Dermis microvascular lymphatic vessel endothelial cell (primary cell): ENCODE measurements at regions not wholly inside any gene's neighbourhood (a gene's known extent, or its start where the extent isn't known, plus 50 kb on each side); places are given as distances from the start of the nearest gene placed in this dataset.
A peak's percentile ranks its signal among the peaks of the same experiment; 100 is the strongest.

Experiments used
- DNase-seq, 2 donors: peaks; one replicate each; pipeline versions ENCODE4 v3.0.0 to v3.0.0-alpha.2; 2010; ENCODE audit warnings: low read depth in 2 of 2

DNA sequence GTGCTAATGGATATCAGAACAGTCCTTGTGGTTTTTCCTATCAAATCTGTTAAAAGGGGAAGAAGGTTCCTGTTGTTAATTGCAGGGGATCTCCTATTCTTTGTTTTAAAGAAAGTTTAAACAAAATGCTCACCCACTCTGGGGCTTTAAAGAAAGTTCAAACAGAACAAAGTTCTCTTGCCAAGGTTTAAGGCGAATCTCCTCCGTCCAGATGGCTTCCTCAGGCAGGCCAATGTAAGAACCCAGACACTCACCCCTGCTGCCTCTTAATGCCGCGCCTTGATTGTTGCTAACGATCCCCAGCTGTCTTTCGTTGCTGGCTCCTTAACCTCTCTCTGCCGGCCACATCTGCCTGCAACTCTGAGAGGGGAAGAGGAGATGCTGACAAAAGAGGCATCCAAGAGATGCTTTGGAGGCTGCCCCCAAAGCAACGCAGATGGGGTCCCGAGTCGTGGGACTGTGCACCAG is 235.0 kb upstream of the PRDM1 start:
- no peak for DNase-seq

DNA sequence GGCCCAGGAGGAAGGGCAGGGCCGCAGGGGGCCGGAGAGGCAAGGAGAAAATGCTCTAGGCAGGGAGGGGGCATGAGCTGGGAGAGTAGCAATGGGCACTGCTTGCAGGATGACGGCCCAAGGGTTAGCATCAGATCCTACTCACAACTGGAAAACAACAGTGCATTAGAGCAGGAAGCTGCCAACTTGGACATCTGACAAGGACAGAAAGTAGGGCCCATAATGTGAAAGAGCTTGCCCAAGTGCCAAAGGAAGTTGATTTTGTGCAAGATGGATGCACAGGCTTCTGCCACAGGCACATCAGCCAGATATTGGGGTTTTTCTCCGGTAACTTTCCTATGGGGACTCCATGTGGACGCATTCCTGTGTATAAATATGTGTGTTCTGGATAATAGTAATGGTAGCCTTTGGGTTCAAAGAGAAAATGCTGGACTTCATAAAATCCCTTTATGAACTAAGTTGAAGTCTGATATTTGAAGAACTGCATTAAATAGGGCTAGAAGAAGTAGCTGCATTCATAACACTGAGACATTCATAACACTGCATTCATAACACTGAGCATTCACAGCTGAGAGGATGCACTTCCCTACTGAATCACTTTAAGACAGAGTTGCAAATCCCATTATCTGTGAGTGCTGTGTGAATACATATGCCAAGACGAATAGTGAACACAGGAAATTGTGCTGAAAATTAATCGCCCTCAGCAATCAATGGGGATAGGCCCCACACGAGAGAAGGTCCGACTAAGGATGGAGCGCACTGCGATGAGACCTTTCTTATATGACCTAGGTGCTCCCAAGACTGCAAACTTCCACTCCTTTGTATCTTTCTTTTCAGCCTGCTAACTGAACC is 235.6 kb upstream of the PRDM1 start:
- no peak for DNase-seq

DNA sequence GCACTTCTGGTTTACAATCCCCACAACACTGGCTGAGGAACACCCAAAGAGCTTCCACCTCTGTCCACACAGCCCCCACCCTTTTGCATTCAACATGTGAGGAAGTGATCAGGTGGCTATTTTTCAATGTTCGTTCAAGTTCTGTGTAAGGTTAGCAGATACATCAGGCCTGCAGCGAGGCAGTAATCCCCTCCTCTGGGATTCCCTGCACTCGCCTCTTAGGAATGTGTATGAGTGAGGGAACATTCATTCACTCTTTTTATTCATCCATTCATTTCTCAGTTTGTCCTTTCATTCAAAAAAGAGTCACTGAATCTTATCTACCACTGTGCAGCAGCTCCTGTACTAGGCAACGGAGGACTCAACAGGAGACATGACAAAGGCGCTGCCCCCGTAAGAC is 236.4 kb upstream of the PRDM1 start:
- no peak for DNase-seq

DNA sequence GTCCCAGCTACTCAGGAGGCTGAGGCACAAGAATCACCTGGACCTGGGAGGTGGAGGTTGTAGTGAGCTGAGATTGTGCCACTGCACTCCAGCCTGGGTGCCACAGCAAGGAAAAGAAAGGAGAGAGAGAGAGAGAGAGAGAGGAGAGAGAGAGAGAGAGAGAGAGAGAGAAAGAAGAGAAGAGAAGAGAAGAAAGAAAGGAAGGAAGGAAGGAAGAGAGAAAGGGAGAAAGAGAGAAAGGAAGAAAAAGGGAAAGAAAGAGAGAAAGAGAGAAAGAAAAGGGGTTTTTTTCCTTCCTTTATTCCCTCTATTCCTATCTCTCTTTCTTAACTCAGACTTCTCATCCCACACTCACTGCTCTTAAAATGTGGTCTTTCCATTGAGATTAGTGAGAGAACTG is 238.7 kb upstream of the PRDM1 start:
- no peak for DNase-seq

DNA sequence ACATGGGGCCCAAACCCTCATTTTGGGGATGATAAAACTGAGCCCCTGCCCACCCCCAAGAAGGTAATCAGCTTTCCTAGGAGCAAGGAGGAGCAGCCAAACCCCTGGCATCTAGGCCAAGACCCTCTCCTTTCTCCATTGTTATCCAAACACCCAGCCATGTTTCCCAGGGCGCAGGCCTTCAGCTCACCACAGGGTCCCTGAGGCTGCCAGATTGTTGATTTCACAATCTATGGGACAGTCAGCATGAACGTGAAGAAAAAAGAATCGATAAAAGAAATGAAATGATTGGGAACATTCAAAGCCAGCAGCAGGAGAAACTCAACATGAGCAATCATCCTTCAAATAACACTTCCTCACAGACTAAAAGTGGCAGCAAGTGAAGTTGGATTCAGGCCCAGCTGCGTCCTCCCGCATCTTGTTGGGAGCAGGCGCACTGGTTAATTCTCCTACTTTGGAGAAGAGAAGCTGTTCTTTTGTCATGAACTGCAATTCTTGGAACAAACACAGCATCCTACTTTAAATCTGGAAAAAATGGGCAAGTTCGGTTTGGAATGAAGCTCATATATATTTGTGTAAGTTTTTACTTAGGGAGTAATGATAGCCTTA is 241.8 kb upstream of the PRDM1 start:
- no peak for DNase-seq

DNA sequence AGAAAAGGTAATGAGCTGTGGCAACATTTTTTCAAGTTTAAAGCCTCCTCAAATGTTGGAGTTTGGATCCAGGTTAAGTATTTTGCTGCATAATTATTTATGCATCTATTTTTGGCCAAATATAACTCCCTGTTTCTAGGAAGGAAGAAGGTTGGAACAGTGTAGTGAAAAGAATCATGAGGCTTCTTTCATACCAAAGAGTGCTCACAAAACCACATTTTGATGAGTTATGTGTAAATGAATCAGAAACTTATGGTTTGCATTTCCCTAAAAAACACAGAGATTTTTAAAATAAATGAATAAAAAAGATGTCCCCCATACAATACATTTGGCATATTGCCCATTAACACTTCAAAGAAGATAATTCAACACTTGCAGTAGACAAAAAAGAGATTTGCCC is 246.9 kb upstream of the PRDM1 start:
- no peak for DNase-seq

DNA sequence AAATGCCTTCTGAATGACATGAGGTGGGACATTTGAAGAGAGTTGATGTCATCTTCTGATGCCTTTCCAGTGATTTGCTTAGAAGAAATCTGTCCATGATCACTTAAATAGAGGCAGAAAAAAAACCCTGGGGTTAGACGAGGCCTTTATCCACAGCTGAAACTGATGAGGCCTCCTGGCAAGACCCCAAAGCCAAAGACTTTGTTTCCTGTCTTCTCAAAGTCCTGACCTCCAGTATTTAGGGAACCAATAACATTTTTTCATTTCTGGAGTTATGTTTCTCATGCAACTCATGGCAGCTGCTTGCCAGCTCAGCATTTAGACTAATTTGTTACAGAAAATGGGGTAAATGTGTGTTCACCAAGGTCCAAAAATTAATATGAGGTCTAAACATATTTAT is 248.0 kb upstream of the PRDM1 start:
- DNase-seq = no peak

DNA sequence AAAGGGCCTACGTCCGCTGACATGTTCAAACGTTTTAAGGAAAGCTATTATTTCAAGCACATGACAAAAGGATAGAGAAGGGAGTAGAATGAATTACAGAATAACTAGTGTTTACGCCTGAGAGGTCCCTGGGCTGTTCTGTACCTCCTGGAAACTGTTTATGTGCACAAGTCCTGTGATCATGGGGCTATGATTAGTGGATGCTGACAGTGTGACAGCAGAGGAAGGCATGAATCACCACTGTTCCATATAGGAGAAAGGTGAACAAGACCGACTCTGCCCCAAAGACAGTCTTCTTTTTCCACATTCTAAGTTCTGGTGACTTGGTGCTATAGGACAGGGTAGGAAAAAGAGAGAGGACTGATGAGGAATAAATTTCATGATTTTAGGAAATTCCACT is 249.2 kb upstream of the PRDM1 start:
- no peak for DNase-seq

DNA sequence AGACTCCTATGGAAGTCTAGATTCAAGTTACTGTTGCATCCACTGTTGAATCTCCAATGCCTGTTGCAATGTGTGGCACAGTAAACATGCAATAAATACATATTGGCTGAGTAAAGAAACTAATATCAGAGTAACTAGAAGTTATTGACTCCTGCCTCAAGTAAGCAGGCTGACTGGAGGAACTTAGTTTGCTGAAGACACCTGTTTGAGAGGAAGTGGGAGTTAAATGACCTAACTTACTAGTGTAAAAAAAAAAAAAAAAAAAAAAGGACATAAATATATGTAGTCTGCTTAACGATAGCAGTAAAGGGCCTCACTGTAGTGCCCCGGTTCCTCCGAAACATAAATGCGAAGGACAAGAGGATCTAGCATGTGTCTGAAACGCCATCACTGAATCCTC is 249.8 kb upstream of the PRDM1 start:
- no peak for DNase-seq

DNA sequence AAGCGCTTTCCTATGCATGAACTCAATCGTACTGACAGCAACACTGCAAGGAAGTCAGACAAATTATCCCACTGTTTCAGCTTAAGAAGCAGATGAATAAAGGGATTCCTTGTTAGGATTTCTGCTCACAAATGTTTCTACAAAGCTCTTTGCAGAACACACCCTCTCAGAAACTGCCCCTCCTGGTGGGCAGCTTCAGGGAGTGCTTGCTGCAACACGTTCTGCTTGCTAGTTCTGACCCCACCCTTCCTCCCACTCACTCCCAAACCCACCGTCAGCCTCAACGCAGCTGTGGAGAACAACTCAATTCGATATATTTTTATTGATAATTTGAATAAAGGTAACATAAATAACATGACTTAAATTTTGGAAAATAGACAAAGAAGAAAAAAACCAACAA is 250.8 kb upstream of the PRDM1 start:
- peak in 1 of 2 donors; percentile 32 for DNase-seq

DNA sequence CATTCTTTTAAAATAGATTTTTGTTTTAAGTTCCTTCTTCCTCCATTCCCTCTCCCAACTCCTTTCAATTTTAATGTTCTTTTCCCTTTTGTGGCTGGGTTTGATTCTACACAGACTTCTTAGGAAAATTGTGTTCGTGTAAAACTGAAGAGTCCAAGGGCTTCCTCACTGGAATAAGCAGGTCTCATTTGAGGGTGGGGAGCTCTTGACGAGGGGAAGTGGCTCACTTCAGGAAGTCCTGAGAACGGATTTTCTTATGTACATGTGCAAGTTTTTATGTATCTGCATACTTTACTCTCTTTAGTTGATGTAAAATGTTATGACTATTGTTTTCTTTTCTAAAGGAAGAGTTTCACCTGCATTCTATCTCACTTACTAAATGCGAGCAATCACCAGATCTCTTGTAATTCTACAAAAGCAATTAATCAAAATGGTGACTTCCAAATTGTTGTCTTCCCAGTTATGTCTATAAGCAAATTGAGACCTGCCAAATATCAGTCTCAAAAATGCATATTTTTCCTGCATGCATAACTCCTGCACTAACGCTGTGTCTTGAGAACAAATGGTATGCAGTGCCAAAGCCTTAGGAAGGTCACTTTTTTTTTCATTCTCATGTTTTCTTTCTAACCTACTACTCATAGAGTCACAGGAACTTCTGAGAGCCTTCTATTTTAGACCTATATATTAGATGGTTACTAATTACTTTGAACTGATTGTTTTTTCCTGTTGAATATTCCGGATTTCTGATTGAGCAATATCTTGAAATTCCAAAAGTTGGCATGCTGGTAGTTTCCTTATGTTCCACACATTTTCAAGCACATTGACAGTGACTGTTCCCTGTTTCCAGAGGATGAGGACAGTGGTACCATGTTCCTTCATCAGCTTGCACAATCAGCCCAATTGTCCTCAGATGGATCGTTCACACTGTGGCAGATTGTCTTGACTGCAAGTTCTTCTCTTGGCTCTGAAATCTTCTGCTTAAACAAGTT is 251.9 kb upstream of the PRDM1 start:
- DNase-seq = no peak

DNA sequence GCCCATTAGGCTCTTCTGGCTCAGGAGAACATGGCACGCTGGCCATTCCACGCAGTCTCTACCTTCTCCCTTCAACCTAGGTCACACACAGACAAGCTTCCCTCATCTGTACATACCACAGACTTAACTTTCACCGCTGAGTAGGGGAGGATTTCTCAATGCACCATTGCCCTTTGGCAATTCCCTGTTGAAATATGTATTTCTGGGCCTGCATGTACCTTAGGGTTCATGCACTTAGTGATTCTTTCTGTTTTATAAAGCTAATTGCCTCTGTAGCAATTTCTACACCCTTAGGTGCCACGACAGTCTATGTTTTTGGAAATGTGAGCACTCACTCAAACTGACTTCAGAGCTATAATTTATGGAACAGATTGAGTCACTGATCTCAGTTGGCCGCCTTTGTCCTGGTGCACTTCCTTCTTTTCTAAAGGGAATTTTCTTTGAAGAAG is 253.8 kb upstream of the PRDM1 start:
- no peak for DNase-seq

DNA sequence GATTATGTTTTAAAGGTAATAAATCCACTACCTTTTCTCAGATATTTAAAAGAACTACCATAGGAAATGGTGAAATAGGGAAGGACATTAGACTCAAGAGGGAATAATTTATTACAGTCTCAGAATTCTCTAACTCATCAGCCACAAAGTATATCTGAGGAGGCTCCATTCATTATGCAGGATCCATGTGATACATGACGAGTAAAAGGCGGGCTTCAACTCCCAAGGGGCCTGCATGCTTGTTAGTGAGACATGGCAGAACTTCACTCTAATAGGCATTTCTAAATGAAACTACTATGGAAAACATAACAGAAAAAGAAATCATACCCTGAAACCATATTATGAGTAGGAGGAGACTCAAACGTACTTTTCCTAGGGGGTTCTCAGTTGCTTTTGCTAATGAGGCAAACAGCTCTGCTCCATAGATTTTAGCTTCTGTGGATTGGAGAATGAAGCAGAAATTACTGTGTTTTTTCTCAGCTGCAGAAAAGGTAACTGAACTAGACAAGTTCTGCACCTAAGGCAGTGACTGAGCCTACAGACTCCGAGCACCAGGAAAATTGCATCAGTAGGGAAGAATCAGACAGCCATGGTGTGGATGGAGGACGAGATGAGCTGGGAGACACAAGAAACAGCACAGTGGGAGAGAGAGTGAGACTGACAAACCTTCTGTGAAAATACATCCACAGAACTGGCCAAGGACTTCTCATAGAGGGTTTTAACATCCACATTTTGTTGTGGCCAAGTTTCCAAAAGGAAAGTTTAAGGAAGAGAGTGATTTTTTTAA is 254.6 kb upstream of the PRDM1 start:
- DNase-seq = no peak

DNA sequence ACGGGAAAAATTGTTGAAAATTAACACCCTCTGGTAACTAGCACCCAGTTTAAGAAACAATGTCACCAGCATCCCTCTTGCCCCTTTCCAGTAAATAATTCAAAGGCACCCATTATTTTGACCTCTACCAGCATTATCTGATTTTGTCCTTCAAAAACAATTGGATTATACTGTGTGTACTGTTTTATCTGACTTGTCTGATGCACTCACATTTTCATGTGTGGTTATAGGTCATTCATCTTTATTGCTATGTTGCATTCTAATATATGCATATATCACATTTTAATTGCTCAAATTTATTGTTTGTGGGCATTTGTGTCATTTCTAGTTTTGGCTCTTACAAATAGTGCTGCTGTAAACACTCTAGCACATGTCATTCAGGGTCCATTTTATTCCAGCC is 260.9 kb upstream of the PRDM1 start:
- DNase-seq = no peak

DNA sequence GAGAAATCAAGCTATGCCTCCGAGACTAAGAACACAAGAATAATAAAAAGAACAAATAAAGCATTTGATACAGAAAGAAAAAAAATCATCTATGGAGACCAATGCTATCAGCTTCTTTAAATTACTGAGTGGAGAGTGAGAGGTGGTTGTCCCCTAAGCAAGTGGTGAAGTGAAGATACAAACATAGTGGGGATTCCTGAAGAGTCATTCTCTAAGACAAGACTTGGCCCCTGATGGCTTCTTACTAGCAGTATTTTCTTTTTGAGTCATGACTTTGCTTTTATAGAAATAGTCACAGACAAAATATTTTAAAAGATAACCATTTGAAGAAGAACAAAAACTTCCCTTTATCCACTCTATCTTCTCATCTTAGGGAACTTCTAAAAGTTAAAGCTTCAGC is 261.4 kb upstream of the PRDM1 start:
- DNase-seq = no peak

DNA sequence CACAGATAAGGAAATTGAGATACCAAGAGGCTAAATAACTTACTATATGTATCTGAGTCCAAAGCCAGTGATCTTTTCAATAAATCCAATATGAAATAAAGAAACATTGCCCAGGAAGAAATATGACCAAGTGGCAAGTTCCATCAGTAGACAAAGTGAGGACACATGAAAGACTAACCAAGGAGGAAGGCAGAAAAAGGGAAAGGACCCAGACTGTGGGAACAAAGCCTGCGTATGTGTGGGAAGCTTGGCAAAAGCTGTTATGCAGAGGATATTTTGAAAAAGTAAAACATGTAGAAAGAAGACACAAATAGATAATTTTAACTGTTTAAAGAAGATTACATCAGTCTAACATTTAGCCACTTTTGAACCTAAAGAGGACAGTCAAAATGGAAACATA is 264.4 kb upstream of the PRDM1 start:
- DNase-seq = no peak

DNA sequence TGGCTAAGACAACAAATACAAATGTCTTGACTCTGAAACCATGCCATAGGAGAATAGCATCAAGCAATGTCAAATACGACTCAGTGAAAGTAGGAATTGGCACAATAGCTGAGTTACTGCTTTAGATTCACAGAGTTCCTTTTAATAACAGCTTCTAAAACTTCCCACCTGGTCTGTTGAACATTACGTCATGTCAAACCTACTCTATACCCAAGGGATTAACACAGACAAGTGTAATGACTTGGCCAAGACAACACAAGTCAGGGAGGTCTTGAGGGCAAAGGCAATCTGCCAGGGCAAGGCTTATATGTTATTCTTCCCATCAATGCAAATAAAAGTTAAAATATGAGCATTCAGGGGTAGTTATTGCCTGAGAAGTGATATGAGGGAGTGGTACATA is 265.1 kb upstream of the PRDM1 start:
- no peak for DNase-seq

DNA sequence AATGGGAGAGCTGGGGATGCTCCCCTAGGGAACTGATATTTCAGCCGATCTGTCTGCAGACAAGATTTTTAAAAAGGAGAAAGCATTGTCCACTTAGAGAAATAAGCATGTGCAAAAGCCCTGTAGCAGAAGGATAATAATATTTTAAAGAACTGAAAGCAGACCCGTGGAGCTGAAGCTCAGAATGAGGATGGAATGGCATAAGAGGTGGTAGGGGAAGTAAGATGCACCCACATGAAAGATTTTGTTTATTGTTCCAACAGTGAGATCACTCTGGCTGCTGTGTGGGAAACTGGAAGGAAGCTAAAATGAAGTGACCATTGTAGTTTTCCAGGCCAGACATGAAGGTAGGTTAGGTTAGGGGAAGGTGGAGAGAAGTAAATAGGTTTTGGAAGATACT is 266.4 kb upstream of the PRDM1 start:
- DNase-seq = no peak

DNA sequence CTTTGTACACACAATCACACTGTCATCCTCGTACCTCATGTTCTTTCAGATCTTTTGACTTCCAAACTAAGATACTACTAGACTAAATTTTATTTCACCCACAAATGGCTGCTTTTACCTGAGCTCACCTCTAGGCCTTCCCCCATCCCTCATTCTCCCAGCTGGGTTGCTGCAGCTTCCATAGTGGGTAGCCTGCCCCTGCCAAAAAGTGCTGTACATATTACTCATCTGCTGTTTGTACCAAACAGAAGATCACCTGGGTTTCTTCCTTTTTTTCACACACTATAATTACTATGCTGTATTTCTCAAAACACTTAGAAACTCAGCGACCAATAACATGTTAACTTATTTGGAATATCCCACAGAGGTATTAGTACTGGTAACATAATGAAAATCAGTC is 267.6 kb upstream of the PRDM1 start:
- no peak for DNase-seq

DNA sequence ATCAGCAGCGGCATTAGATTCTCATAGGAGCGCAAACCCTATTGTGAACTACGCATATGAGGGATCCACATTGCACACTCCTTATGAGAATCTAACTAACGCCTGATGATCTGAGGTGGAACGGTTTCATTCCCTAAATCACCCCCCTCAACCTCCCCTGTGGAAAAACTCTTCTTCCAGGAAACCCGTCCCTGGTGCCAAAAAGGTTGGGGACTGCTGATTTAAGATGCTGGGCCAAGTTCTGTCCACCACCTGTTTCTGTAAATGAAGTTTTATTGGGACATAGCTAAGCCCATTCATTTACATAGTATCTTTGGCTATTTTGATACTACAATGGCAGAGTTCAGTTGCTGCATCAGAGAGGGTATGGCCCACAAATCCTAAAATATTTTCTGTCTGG is 268.2 kb upstream of the PRDM1 start:
- no peak for DNase-seq

DNA sequence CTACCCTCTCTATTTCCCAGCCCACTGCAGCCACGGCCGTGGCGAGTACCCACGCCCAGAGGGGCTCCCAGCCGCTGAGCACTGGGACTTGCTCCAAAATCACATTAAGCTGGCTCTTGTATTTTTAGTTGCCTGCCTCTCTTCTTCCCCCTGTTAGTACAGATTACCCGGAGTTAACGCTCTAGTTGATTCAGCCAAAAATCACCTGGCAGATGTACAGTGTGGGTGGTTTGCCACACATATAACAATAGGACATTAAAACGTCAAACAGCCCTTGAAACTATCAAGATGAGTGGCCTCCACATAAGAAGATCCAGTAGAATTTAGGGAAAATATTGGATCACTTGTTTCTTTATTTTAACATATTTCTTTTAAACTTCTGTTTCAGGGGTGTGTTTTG is 268.8 kb upstream of the PRDM1 start:
- DNase-seq = no peak
